GM18502 (cell line): ENCODE measurements at regions not wholly inside any gene's neighbourhood (a gene's known extent, or its start where the extent isn't known, plus 50 kb on each side); places are given as distances from the start of the nearest gene placed in this dataset.
"Not testable (repeated sequence)": the region's sequence is repeated elsewhere in the genome, so short reads cannot be mapped to it uniquely, and the experiment has no call there.

Experiments used
- ATAC-seq: cut with Tn5 transposase; IDR thresholded peaks from one replicate; pipeline ENCODE4 v1.9.1; 2021; ENCODE audit warnings: mild to moderate bottlenecking; ENCODE audit not compliant: unreplicated experiment, poor library complexity

DNA sequence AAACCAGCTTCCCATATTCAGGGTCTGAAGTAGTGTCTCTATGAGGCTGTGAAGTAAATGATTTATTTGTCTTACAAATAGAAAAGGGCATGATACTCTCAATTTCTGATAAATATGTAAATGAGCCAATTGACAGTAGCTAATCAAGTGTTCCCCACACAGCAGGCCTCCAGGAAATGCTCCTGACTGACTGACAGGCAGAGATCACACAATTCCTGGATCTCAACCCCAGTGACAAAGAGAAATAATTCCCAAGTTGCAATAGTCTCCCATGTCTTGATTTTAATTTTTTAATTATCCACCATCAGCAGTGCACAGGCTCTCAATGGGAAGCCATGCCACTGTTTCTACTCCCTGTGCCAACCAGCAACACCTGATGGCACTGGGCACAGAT is 390.4 kb downstream of the SOX11 start:
- ATAC-seq = no peak

DNA sequence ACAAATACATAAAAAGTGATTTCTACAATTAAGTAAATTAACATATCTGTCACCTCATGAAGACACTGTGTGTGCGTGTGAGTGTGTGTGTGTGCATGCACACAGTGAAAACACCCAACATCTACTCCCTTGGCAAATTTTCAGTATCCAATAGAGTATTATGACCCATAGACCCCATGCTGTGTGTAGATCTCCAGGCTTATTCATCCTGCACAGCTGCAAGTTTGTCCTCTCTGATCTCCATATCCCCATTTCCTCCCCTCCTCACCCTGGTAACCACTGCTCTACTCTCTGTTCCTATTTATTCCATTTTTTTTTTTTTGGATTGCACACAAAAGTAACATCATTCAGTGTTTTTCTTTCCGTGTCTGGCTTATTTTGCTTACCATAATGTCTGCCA is 391.0 kb downstream of the SOX11 start:
- ATAC-seq = no peak

DNA sequence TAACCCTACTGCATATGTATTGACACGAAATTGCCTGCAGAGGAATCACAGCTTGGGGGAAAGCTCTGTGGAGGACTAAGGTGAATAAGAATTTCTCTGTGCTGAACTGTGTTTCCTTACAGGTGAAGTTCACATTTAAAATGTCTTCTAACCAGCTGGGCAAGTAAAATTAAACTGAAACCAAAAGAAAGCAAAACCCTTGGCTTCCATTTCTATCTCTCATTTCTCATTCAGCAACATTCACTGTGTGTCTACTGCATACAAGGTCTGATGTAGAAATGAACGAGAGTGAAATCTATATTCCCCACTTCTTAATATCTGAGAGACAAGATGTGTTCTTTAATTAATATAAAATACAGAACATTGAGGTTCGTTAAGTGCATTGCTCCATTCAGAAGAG is 397.3 kb downstream of the SOX11 start:
- no peak for ATAC-seq

DNA sequence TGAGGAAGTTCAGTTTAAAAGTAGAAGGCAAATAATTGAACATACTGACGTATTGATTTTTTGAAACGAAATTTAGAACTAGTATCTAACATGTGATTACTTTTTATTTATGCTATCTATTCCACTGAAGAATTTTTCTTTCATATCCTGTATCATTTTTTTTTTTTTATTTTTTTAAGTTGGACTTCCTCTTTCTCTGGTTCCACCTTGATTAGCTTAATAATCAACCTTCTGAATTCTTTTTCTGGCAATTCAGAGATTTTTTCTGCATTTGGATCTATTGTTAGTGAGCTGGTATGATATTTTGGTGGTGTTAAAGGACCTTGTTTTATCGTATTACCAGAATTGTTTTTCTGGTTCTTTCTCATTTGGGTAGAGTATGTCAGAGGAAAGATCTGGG is 411.2 kb downstream of the SOX11 start:
- ATAC-seq = no peak

DNA sequence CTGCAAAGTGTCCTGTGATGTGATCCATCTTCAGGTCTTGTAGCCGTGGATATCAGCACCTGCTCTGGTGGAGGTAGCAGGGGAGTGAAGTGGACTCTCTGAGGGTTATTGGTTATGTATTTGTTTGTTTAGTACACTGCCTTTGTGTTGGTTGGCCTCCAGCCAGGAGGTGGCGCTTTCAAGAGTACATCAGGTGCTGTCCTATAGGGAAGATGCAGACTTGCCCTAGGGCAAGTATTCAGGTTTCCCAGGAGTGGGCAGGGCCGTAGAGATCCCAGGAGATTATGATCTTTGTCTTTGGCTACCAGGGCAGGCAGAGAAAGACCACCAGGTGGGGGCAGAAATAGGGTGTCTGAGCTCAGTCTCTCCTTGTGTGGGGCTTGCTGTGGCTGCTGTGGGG is 411.8 kb downstream of the SOX11 start:
- no peak for ATAC-seq

DNA sequence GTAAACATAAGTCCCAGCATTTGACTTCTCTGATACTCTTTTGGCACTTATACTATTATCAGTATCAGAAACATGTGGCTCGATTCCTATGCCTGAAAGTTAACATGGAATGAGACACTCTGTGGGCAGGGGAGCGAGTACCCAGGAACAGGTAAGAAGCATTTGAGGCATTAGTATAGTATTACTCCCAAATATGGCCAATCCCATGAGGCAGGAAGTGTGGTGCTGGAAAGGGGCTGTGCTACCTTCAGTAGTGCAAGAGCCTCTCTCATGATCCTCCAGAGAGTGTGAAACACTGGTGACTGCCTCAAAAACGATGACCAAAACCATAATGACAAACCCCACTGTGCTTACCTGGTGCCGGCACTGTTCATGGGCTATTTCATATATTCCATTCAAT is 415.1 kb downstream of the SOX11 start:
- no peak for ATAC-seq

DNA sequence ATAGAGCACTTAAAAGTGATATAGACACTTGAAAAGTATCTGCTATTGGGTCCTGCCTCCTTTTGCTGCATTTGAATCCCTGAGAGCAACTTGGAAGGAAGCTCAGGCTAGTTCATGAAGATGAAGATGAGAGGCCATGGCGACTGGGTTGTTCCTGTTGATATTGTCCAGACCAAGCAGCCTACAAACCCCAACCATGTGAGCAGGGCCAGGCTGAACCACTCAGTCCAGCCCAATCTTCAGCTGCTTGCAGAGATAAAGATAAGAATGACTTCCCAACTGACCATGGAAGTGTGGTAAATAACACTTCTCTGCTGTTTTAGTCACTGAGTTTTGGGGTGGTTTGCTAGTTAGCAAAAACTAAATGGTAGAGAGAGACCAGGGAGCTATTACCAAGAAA is 417.6 kb downstream of the SOX11 start:
- ATAC-seq = no peak

DNA sequence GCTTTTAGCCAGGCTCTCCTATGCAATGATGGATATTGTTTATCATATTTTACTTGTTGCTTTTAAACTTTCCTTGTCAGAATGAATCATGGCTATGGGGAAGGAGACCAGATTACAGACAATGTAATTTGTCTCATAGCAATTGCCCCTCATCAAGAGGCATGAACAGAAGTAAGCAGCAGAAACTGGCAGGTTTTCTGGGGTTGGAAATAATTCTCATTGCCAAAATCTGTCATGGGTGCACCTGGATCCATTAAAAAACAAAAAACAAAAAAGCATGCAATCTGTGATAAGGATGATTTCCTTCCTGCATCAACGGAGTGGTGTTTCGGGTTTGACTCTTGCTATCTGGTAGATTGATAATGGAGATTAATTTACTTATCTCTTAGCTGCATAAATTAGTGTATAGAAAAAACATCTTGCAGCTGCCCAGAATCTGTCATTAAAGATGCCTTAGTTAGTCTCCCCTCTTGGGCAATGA is 419.6 kb downstream of the SOX11 start:
- no peak for ATAC-seq

DNA sequence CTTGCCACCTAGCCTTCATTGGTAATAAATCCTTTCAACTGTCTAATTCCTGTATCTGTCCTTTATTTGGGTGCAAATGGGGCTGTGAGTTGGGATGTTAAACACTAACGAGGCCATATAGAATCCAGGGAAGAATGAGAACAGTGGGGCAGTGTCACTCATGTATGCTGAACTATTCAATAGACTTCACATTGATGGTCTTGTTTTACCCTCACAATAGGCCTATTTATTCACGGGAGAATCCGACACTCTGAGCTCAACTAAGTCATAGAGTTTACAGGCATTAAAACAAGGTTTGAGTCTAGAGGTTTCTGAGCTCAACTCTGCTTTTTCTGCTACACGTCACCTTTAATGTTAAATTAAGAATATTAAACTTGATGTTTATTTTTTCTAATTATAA is 421.6 kb downstream of the SOX11 start:
- ATAC-seq = no peak

DNA sequence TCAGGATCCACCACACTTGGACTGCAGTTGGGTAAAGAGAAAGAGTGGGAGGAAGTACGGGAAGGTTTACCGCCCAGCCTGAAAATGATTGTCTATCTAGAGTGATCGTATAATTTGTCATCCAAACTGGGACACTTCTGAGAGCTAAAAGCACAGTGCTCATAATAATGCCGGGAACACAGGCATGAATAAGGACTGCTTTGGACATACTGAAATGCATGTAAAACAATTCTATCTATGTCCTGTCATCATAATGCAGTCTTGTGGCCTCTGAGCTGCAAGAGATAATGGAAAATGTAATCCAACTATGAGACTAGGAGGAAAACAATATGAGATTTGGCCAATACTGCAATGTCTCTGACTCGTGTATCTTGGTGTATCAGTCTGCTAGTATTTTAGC is 435.5 kb downstream of the SOX11 start:
- ATAC-seq = no peak

DNA sequence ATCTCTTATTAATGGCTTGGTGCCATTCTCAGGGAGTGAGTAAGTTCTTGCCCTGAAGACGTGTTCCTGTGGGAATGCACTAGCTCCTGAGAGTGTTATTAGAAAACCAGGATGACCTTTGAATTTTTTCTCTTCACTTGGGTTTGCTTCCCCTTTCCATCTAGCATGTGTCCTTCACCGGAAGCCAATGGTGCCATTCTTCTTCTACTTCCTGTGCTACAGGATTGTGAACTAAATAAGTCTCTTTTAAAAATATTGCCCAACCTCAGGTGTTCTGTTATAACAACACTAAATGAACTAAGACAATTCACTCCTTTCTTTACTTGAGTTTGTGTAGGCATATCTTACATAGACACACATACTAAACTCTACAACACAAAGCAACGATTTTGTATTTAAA is 447.0 kb downstream of the SOX11 start:
- ATAC-seq = no peak

DNA sequence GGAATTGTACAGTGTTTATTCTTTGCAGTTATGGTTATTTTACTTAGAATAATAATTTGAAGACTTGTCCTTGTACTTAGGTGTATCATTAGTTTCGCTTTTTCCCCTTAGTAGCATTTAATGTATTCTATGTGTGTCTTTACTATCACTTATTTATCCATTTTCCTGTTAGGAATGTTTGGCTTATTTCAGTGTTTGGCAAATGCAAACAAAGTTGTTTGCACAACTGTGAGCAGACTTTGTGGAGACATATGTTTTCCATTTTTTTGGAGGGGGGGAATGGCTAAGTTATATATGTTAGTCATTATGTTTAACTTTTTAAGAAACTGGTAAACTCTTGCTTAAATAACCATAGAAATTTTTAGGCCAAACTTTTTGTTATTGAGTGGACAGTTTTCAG is 447.7 kb downstream of the SOX11 start:
- no peak for ATAC-seq

DNA sequence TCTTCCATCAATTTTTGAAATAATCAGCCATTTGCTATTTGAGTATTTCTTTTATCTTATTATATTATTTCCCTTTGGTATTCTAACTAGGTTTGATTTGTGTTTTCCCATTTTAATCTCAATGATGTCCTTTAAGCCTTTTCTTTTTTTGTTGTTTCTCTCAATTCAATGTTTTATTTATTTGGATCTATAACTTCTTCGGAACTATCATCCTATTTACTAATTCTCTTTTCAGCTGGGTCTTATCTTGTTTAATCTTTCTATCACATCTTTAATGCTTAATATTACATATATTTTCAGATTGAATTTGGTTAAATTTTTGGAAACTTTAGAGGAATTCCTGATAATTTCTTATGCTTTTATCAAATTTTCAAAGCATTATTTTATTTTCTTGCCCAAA is 448.3 kb downstream of the SOX11 start:
- ATAC-seq = no peak

DNA sequence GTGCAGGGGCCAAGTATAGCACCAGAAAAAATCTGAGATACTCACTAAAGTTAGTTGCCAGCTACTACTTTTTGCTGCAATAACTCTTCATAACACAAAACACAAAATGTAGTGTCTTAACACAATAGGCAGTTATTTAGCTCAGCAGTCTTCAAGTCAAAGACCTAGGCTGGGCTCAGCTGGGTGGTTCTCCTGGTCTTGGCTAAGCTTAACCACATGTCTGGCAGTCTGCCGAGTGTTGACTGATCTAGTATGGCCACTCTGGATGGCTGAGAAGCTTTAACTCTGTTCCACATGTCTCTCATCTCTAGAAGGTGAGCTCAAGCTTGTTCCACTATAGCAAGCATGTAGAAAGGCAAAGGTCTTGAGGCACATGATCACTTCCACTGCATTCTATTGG is 451.6 kb downstream of the SOX11 start:
- ATAC-seq = no peak

DNA sequence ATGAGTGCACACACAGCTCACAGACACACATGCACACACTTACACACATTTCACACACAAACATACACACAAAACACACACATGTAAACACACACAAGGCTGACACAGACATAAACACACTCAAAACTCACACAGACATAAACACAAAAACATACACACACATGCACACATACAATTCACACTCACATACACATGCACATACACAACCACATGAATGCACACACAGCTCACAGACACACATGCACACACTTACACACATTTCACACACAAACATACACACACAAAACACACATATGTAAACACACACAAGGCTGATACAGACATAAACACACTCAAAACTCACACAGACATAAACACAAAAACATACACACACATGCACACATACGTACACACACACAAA is 455.0 kb downstream of the SOX11 start:
- ATAC-seq = not testable (repeated sequence)

DNA sequence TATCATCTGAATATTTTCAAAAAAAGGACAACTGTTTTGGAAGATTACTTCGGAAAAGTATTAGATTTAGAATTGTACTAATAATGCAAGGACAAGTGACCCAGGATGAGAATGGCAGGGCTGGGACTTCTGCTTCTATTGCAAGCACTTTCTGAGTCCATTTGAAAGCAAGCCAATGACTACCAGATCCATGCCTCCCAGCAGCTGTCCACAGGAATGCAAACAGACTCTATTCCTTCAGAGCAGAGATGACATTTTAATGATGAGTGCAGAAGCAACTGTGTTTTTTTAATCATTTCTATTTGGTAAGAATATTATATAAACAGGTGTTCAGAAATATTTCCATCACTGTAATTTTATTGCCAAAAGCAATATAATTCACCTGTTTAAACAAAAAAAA is 456.7 kb downstream of the SOX11 start:
- ATAC-seq = no peak

DNA sequence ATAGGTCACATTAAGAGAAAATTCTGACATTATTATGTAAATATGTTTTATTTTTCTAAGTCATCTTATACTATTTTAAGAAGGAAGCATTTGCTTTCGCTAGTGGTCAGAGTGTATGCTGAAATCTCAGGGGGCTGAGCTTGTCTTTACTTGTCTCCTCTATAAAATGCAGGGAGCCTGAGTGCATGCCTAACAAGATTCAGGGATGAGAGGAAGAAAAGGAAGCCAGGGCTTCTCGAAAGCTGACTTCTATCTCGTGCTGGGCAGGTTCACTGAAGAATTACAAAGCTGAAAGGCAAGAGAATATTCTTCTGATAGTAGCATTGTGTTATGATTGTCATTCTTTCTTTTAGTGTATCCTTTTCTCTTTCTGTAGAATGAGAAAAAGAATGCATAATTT is 467.4 kb downstream of the SOX11 start:
- no peak for ATAC-seq

DNA sequence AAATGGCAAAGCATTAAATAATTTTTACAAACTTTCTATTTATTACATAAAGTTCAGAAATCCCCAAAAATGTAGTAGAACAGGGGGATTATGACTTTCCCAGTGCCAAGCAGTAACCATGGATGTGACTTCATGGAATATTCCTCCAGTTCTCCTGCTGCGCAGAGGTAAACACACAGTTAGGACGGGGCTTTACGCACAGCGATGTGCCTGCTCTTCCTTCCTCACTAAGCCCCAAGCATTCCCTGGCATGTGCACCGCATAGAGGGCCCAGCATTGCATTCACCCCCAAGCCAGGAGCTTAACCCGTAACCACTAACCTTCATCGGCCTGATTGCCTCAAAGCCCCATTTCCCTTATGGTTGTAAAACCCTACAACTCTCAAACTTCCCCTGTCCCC is 471.7 kb downstream of the SOX11 start:
- ATAC-seq = no peak

DNA sequence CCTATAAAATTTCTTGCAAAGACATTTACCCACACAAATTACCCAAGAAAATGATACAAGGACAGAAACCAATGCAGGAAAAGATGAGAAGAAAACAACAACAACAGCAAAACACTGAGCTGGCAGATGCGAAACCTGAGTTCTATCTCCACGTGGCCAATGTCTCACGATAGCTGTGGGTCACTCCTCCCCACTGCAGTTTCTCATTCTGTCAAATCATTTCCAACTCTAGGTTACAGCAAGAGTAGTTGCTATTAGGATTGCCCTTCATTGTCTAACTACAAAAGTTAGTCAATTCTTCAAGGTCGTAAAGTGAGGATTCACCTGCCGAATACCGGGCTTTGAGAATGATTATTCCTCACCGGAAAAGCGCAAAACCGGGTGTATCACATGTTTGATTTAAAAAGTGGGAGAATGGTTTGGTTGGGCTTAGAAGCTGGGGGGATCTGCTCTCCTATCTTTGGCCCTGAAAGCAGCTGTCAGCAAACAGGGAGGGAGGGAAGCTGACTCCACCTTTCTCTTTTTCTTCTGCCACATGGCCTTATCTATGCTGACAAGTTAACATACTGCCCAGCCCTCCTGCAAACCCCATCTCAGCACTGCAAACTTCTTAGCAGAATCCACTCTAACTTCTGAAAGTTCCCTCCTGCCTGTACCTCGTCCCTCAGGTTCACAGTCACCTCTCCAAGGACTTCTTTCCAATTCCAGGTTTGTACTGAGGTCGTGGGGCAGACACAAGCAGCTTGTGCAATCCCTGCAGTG is 473.0 kb downstream of the SOX11 start:
- no peak for ATAC-seq

DNA sequence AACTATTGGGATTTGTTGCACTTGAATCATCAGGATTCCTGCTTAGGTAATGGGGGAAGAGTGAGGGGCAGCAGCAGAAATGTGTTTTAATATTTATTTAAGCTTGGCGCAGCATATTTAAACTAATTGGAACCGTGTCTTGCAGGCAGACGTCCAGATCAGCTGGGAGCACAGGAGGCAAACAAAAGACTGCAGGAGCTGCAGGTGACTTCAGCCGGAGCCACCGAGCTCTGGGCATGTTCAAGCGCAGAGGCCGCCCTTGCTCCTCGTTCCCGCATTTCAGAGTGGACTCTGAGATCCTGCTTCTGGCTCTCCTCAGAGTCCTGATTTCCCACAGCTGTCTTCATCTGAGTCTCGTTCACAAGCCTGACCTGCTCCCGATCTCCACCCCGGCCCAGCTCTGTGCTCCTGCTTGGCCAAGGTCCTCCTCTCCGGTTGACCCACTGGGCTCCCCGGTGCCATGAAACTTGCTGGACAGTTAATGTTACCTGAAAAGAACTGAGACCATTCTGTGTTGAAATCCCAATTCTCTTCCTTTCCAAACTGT is 475.5 kb downstream of the SOX11 start:
- no peak for ATAC-seq

DNA sequence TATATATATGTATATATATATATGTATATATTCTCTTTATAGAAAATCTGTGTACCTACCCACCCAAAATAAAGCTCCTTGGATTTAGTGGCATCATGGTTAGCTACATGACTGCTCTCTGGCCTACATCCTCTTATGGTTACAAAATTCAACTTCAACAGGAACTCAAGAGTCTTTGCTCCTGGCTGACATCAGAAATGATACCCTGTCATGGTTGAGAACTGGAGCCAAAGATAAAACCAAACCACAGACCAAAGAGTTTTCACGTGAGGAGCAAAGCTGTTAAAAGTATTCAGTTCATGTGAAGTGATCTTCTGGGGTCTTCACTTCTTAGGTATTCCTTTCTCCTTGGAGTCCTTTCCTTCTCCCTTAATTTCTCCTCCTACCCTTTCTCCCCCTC is 476.3 kb downstream of the SOX11 start:
- ATAC-seq = no peak

DNA sequence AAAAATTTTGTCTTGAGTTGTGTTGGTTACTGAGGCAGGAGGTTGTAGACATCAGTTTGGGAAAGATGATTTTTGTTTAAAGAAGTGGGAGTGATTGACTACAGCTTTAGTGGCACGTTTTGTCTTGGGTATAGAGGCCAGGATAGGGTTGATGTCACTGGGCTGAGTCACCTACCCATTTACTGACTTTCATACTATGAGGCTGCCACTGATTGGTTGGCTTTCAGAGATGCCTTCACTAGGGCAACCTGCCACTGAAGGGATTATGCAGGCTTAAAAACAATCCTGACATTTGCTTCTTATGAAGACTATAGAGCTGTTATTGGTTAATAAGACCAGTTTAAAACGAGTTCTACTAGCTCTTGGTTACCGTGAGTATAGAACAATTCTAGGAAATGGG is 479.1 kb downstream of the SOX11 start:
- no peak for ATAC-seq
